HG03342 (cell line): ENCODE measurements at regions not wholly inside any gene's neighbourhood (a gene's known extent, or its start where the extent isn't known, plus 50 kb on each side); places are given as distances from the start of the nearest gene placed in this dataset.
"Not testable (repeated sequence)": the region's sequence is repeated elsewhere in the genome, so short reads cannot be mapped to it uniquely, and the experiment has no call there.

ENCODE experiments used
- ATAC-seq: cut with Tn5 transposase; IDR thresholded peaks from one replicate; pipeline ENCODE4 v1.9.1; 2021; ENCODE audit warnings: mild to moderate bottlenecking, moderate library complexity; ENCODE audit not compliant: unreplicated experiment

DNA sequence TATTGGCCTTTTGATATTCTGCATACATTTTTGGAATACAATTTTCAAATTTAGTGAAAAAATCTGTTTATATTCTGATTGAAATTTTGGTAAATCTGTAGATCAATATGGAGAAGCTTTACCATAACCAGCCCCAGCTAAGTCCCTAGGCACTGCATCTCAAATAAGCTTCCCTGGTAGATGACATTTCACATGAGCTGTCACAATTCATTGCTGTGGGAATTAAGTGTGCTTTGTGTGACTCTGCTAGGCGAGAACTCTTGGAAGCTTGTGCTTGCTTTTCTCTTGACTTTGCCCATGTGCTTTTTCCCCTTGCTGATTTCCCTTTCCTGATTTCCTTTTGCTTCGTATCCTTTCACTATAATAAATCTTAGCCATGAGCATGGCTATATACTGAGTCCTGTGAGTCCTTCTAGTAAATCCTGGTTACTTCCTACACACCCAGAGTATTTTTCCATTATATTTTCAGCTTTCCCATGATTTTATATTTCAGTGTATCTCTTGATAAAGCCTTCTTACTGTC is 166.5 kb upstream of the MMS22L start:
- ATAC-seq, result no peak

DNA sequence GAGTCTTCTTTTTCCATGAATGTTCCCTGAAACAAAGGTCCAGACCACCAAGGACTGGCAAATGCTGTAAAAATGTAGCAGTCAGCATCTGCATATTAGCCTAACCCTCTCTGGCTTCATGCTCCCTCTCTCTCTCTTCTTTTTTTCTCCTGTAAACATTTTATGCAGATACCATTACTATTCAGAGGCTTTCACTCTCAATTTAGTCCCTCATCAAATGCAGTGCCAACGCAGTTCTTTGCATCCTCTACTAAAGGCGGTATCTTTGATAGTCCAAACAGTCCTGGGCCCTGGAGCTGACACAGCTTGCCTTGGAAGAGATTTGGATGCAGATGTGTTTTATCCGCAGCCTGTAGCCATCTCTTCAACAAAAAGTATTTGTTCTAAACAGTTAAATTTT is 167.1 kb upstream of the MMS22L start:
- ATAC-seq, result no peak

DNA sequence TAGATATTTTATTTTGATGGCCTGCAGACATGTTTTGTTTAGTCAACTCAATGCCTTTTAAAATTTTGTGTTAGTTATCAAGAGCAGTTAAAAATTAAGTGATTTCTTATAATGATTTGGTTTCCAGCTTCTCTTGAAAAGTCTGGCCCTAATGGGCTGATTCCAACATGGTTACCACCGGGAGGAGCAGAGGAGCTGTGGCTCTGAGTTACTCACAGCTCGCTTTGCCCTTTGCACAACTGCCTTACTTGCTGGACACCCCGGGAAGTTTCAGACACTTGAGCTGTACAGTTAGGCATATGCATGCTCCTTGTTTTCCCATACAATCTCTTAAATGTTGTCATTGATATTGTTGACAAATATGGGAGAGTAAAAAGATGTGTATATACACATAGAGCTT is 173.1 kb upstream of the MMS22L start:
- no peak for ATAC-seq

DNA sequence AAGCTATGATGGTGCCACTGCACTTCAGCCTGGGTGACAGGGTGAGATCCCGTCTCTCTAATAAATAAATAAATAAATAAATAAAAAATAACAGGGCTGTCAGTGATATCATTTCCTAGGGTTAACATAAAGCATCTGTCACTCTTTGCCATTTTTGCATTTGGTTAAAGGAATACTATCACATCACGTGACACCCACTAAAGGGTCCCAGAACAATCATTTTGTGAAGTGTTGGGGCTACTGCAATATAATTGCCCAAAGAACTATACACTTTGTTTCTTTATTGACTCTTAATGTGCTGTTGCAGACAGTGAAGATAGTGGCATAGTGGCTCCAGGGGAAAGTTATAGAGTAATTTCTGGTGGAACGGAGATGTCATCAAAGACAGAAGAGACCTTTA is 176.5 kb upstream of the MMS22L start:
- no peak for ATAC-seq

DNA sequence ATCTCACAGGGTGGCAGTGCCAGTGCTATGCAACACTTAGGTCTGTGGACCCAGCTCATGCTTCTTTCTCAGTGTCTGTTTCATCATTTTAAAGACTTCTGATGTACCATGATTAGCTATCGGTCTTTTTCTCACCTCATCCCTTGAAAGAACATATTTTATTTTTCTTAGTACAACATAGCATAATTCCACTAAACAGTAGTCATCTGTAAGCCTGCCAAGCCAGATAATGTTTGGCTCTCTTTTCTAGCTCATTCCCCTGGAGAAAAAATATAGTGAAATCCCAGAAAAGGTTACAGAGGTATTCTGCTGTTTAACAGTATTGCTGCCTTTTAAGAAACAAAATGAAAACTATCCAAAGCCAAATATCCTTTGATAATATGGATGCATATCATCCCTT is 177.0 kb upstream of the MMS22L start:
- no peak for ATAC-seq

DNA sequence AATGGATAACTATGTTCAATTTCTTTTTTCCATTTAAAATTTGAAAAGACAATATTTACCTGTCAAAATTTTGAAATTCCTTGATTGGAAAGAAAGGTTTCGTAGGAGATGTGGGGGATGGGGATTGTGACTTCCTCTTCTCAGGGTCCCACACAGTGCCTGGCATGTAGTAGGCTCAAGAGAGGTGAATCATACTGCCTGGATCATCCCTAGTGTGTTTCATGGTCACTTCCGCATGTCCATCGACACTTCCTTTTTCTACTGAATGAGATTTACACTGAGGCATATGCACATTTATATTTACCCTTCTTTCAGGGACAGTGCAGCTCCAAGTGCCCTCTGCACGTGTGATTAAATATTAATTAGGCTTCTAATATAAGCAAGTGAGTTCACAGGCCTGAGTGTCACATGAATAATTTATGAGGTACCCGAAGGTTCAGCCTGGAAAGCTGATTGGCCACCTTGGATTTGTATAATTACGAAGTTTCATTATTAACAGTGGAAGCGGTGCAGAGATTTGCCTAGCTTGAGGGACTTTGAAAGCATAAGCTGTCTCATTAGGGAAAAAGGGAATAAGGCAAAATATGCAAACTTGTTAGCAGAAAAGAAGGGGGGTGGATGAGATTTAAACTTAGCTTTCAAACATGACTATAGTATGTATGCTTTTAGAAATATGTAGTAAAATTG is 177.5 kb upstream of the MMS22L start:
- no peak for ATAC-seq

DNA sequence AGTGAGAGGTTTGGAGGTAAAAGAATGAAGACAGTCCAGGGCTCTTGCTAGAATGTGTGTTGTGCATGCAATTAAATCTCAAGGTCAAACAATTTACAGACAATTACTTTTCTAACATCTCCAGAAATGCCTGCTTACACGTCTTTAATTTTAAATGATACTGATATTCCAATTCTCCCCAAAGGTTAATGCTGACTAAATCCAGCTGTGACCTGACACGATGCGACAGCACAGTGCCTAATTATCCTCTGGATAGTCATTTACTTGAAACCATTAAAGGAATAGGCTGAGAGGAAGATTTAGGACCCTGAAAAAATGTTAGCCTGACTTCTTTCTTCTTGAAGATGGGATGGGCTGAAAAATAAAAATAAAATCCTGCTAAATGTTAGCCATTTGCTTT is 178.2 kb upstream of the MMS22L start:
- no peak for ATAC-seq

DNA sequence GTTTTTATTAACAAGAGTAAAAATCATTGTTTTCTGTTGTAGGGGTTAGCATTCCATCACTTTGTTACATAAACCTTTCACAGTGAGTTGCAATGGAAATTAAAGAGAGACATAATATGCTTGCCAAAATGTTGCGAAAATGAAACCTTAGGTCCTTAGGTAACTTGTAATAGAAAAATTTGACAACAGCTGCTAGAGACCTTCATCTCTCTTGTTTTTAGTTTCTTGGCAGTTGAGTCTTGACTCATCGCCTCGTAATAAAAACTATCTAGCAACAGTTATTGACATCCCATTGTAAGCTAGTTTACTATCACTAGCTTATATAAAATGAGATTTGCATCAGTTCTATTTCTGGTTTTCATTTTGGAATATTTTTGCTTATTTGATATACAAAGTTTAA is 179.0 kb upstream of the MMS22L start:
- no peak for ATAC-seq

DNA sequence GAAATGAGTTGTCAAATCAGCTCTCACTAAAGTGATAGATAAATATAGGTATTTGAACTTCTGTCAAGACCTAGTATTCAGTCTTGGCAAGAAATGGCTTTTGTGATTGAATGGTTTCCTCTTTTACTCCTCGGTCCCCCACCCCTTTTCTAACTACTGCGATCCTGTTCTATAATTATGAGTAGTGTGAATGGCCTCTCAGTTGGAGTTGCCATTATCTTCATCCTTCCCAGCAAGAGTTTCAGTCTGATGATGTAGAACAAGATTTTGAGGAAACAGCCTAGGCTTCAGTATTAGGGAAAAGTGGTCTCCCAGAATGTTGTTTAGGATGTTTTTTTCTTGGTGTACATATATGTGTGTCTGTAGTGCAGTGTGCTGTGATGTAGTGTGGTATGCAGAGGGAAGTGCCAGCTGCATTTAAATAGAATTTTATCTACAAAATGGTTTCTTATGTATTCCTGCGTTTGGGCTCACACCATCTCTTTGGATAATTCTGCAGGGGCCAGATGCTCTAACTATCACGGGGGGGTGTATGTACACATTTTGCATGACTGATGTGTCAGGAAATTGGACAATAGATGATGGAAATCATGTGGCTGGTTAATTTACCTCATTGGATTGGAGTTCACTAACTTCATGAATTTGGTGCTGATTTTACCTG is 180.1 kb upstream of the MMS22L start:
- ATAC-seq, result no peak

DNA sequence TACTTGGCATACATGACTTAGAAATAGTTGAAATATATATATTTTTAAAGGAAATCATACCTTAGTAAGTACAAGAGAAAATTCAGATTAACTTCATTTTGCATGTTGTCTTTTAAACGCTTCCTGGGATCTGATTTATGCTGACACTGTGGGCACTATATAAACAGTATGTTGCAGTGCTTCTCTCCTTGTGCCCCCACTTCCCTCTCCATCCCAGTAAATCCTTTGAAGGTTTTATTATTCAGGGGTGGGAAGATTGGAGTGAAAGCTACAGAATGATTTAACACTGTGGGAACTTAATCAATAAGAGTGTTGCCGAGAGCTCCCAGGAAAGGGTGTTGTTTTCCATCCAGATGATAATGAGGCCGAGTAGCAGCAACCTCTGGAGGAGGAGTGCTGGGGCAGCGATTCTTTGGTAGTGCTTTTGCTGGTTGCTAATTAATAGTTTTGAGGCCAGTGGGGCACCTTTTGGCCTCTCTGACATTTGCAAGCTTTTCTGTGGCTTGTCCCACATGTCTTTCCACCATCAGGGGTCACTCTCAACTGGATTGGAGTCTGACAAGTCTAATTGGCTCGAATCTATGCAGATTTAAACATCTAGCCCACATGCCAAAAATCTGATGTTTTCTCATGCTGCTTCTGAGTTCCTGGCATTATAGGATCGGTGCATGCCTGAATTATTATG is 183.0 kb upstream of the MMS22L start:
- no peak for ATAC-seq

DNA sequence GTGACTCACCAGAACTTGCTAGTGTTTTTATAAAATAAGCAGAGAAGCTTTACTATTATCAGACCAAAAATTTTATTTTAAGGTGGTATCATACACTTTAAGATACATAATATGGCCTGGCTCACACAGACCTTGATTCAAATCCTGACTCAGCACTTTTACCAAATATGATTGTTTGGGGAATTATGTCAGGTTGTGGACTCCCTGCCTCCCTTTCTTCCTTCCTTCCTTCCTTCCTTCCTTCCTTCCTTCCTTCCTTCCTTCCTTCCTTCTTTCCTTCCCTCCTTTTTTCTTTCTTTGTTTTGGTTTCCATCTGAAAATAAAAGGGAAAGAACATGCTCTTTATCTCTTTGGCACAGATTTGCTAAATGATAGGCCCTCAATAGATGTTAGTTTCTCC is 186.0 kb upstream of the MMS22L start:
- no peak for ATAC-seq

DNA sequence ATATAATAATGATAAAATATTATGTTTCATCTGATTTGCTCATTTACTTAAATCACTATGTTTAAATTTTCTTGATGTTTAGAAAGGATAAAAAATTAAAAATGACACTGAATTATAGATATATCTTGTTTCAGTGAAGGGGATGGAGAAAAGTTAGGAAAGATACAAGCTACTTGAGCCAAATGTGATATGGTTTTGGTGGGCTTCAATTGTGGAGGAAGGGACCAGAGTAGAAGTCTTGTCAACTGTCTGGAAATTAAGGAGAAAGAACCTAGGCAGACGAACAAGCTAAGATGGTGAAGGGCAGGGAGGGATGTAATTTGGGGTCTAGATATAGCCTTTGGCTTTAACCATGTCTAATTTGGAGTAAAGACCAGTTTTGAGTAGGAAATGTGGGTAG is 186.4 kb upstream of the MMS22L start:
- no peak for ATAC-seq

DNA sequence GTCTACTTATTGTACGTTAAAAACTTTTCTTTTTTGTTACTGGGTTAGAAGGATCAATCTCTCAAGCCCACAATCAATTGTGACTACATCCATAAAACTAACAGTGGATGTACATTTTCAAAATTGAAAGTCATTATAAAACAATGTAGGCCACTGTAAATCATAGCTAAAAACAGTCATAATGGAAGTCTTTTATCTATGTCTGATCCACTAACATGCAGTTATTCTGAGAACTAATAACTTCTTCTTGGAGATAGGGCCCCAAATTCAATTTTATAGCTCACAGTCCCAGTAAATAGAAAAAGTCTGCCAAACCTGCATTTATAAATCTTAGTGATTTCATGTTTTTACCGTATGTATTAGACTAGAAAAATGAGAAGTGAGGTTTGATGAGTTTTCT is 187.3 kb upstream of the MMS22L start:
- ATAC-seq, result no peak

DNA sequence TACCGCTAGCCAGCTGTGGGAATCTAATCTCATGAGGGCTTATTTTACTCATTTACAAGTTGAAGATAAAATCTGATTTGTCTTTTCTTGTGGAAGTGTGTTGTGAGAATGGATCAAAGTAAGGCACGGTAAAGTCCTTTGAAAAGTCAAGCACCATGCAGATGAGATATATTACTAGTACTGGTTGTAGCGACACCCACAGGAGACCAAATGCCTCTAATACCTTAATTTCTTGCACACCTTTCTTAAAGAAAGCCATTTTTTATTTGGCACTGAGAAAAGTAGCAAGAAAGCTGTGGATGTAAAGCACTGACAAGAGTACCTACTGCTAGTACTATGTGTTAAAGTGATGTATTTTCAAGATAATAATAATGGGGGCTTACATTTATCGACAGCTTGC is 191.0 kb upstream of the MMS22L start:
- no peak for ATAC-seq

DNA sequence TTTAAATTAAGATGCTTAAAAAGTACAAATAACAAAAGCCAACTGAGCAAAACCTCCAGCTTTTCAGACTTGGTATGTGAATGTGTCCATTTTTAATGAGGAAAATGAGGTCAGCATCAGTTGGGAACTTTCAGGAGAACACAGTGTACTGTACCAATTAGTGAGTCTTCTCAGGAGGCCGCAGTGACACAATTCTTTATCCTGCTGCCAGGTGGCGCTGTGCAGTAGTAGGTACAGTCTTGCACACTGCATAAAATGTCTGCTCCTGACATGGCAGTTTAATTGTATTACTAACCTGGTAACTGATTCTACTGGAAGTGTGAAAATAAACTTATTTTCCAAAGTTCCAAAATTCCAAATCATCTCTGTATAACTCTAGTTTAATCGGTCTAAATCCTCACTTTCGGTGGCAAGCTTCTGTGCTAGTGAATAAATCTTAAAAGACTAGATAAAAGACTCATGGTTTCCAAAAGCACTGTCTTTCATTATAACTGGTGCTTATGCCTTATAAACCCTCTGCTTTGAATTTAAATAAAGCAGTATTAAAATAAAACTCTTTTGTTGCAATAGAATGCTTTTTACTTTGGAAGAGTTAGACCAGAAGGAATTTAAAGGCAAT is 214.8 kb upstream of the MMS22L start:
- ATAC-seq, result peak; percentile 98

DNA sequence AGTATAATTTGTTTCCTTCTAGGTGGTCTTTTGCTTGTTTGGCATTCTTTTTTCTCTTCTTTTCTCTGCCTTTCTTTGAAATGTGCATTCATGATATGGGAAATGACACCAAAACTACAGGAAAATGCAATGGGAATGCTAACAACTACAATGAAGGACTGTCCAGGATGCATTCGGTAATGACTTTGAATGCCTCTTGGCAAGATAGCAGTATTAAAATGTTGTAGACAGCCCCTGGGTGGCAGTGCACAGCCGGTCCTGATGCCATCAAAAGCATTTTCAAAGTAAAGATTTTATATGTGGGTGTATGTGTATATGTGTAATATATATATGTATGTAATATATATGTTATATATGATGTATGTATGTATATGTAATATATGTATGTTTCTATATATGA is 218.8 kb upstream of the MMS22L start:
- no peak for ATAC-seq

DNA sequence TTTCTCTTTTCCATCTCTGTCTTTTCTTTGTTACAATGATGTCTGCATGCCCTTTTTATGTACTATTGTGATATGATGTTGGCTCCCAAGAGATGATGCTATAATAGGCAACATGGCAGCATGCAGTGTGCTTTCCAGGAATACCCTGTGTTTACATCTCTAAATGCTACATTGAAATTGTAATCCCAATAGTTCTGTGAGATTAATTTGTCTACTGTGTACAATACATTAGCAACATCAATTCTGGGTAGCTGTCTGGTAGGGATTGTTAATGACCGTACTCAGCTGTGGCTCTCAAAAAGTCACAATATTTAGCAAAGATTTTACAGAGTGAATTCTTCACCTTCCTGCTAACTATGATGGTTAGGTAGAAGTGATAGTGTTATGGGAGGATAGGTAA is 225.6 kb upstream of the MMS22L start:
- no peak for ATAC-seq

DNA sequence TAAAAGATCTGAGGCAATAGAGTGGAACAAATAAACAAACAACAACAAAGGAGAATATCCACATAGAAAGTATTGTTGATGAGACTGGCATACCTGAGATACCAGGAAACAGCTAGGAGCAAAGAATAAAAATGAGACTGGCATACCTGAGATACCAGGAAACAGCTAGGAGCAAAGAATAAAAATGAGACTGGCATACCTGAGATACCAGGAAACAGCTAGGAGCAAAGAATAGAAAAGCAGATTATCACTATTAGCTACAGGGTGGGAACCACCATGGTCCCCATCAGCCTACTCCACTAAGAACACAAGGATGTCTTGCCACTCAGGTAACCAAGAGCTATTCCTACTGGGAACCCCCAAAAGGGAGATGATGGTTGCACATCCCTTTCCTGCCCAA is 230.2 kb upstream of the MMS22L start:
- ATAC-seq, result not testable (repeated sequence)

DNA sequence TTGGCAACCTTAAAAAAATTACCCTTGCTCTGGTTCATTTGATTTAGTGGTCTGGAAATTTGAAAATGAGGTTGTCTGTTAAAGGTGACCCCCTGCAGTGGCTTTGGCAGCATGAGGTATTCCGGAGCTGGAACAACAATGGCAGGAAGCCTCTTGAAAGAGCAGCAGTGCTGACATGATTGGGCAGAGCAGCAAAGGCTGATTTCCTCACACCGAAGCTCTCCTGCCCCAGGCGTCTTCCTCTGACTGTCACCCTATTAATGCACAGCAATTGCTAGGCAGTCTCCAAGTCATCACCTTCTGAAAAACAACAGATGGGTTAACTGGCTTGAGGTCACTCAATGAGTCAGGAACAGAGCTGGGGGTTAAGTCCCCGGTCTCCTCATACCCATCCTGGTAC is 241.8 kb upstream of the MMS22L start:
- ATAC-seq, result no peak

DNA sequence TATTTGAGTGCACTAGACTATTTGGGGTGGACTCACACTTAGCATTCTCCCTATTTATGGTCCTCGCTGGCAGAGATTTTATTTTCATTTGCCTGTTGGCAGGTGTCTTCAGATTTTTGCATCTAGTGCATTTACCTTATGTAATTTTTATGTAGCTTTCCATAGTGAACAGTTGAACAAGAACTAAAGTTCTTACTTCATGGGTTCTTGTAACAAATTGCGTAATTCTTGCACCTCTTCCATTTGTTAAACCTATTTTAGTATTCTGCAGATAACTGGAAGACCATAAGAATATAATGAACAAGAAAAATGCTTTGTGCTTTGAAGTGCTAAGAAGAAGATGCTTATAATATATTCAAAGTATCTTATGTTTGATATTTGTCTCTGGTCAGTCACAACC is 252.8 kb upstream of the MMS22L start:
- ATAC-seq, result no peak

DNA sequence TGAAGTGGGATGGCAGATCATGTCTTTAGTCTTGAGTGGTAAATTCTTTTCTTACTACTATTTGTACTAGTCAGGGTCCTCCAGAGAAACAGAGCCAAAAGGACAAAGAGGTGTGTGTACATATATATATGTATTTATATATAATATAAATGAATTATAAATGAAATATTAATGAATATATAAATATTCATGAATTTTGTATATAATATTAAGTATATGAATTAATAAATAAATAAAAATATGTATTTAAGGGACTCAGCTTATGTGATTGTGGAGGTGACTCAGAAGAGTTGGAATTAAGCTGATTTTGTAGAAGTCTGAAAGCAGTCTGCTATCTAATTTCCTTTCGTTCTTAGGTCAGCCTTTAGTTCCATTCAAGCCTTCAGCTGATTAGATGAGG is 265.3 kb upstream of the MMS22L start:
- no peak for ATAC-seq

DNA sequence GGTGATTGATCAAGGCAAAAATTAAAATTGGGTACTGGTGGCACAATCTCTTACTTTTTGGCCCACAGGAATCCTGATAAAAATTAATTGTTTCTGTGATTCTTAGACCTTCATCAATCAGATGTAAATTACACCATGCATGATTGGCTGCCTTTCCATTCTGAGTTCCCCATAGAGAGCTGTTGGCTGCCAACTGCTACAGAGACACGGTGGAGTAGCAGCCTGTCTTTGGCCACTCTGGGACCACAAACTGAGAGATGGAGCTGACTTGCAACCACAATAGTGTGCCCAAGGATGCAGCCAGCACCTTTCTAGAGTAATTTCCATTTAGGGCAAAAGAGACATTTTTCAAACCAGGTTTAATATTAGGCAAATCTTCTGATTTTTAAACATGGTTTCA is 274.3 kb upstream of the MMS22L start:
- ATAC-seq, result no peak
